CD8-positive, alpha-beta memory T cell (primary cell): ENCODE measurements at regions not wholly inside any gene's neighbourhood (a gene's known extent, or its start where the extent isn't known, plus 50 kb on each side); places are given as distances from the start of the nearest gene placed in this dataset.

Source experiments
- CTCF ChIA-PET: fragments of 350-600 bp; sonication (Branson Sonifier 250); formaldehyde crosslinking; loops from one replicate; lab custom pipeline; 2021; ENCODE audit warnings: antibody characterized with exemption; lab: Charles Lee
- POLR2A ChIA-PET: fragments of 350-600 bp; sonication (Branson Sonifier 250); formaldehyde crosslinking; loops from one replicate; lab custom pipeline; 2021; ENCODE audit warnings: antibody characterized with exemption; lab: Charles Lee
- DNase-seq, 5 donors: peaks; one replicate each; pipeline versions ENCODE4 v3.0.0 to v3.0.0-alpha.2; 2020 to 2022; ENCODE audit warnings: mixed read lengths in 1 of 5
- H3K27ac ChIP-seq: one replicate; pipeline ENCODE4 v1.7.0; 2013; ENCODE audit warnings: low read depth, mild to moderate bottlenecking, low read length, moderate library complexity
- H3K27me3 ChIP-seq: 2 replicates; pipeline ENCODE4 v1.7.0; 2013; ENCODE audit warnings: low read length, mild to moderate bottlenecking; ENCODE audit not compliant: insufficient read depth, poor library complexity, severe bottlenecking
- H3K36me3 ChIP-seq: 2 replicates; pipeline ENCODE4 v1.7.0; 2013; ENCODE audit warnings: mild to moderate bottlenecking, low read length, moderate library complexity; ENCODE audit not compliant: insufficient read depth
- H3K4me1 ChIP-seq: 2 replicates; pipeline ENCODE4 v1.7.0; 2013; ENCODE audit warnings: mild to moderate bottlenecking, low read length, moderate library complexity; ENCODE audit not compliant: insufficient read depth
- H3K4me3 ChIP-seq: 2 replicates; pipeline ENCODE4 v1.7.0; 2013; ENCODE audit warnings: mild to moderate bottlenecking, low read length
- H3K9me3 ChIP-seq: 2 replicates; pipeline ENCODE4 v1.7.0; 2013; ENCODE audit warnings: mild to moderate bottlenecking, low read length
- H3K27ac Mint-ChIP-seq, 8 donors: one replicate each; pipeline ENCODE4 v1.8.0; 2020 to 2021; ENCODE audit warnings: mixed read lengths in 8 of 8, mild to moderate bottlenecking in 6 of 8, inconsistent platforms in 3 of 8, moderate library complexity in 3 of 8
- H3K27me3 Mint-ChIP-seq, 2 donors: one replicate each; pipeline ENCODE4 v1.8.0; 2020 to 2021; ENCODE audit warnings: mixed read lengths in 2 of 2, mild to moderate bottlenecking in 1 of 2, moderate library complexity in 1 of 2
- H3K36me3 Mint-ChIP-seq, 3 donors: one replicate each; pipeline ENCODE4 v1.8.0; 2020 to 2021; ENCODE audit warnings: mixed read lengths in 3 of 3, inconsistent platforms in 1 of 3, mild to moderate bottlenecking in 1 of 3
- H3K4me1 Mint-ChIP-seq, 3 donors: one replicate each; pipeline ENCODE4 v1.8.0; 2020 to 2021; ENCODE audit warnings: mixed read lengths in 3 of 3, inconsistent platforms in 1 of 3, mild to moderate bottlenecking in 1 of 3
- H3K4me3 Mint-ChIP-seq, 7 donors: one replicate each; pipeline ENCODE4 v1.8.0; 2020 to 2021; ENCODE audit warnings: mixed read lengths in 7 of 7, mild to moderate bottlenecking in 6 of 7, moderate library complexity in 4 of 7, inconsistent platforms in 2 of 7
- H3K9me3 Mint-ChIP-seq, 5 donors: one replicate each; pipeline ENCODE4 v1.8.0; 2020 to 2022; ENCODE audit warnings: mixed read lengths in 5 of 5, mild to moderate bottlenecking in 3 of 5, moderate library complexity in 2 of 5, inconsistent platforms in 1 of 5

DNA sequence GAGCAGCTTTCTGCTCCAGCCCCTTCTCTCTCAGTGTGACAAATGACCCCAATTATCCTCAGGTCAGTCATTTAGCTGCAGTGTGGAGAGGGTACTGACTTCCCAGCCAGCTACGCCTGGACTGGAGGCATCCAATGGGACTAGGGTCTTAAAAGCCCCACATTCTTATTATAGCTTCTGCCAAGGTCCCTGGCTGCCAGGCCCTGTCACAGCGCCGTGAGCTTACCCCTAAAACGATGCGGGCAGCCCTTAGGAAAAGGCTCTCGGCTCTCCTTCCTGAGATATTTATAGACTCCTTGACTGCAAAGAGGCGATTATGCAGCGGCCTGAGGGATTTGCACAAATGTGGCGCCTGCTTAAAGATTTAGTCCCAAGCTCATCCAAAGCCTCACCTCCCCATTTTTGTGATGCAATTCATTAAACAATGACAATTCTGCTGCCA is 69.2 kb upstream of the EDAR start:
- no peak for DNase-seq
- Histone ChIP-seq H3K4me1 (peaks cover 12% of the 10 kb centered on the region), H3K27ac (no peak overlapping the region), H3K36me3 (no peaks in the 10 kb centered on the region), H3K27me3 (no peaks in the 10 kb centered on the region), H3K9me3 (no peaks in the 10 kb centered on the region), H3K4me3 (no peak overlapping the region)
- peak overlapping the region in 1 of 8 donors; percentile 35 for H3K27ac Mint-ChIP-seq
- ChIA-PET CTCF (no interaction called here), POLR2A (interaction anchor here (0.9 kb wide), 1 partner anchor 38 kb away, joined by 3 read pairs; no protein-coding TSS in a partner anchor)
- H3K4me3 Mint-ChIP-seq, result no peak overlapping the region
- no peaks in the 10 kb centered on the region for H3K36me3 Mint-ChIP-seq
- peaks cover 2 to 7% (median 4%) of the 10 kb centered on the region in 3 donors for H3K4me1 Mint-ChIP-seq
- H3K27me3 Mint-ChIP-seq, result peaks cover 0 to 4% of the 10 kb centered on the region in 2 donors
- H3K9me3 Mint-ChIP-seq, result no peaks in the 10 kb centered on the region

DNA sequence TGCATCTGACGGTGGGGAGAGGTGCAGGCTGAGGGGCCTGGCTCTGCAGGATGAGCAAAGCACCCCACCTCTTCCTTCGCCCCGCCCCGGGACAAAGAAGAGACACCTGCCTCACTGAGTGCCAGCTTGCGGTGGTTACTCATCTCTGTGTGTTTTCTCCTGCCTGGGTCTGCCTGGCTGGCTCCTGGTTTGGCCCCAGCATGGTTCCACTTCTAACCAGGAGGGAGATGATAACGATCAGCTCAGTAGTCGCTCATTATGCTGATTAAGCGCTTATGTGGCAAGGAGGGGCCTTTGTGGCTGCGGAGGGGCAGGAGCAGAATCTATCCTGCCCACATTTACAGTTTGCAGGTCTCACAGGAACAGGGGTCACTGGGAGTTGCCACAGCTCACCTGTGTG is 68.7 kb upstream of the EDAR start:
- H3K27me3 ChIP-seq, result no peaks in the 10 kb centered on the region
- H3K4me3 ChIP-seq, result no peak overlapping the region
- H3K27ac ChIP-seq, result no peak overlapping the region
- CTCF ChIA-PET, result no interaction called here
- H3K36me3 Mint-ChIP-seq, result no peaks in the 10 kb centered on the region
- H3K4me1 ChIP-seq, result peaks cover 7% of the 10 kb centered on the region
- H3K27me3 Mint-ChIP-seq, result peaks cover 0 to 4% of the 10 kb centered on the region in 2 donors
- no peak overlapping the region for H3K27ac Mint-ChIP-seq
- peaks cover 0 to 4% (median 2%) of the 10 kb centered on the region in 3 donors for H3K4me1 Mint-ChIP-seq
- DNase-seq, result peak in 1 of 5 donors; percentile 21
- no peaks in the 10 kb centered on the region for H3K9me3 ChIP-seq
- no peak overlapping the region for H3K4me3 Mint-ChIP-seq
- no peaks in the 10 kb centered on the region for H3K9me3 Mint-ChIP-seq
- no peaks in the 10 kb centered on the region for H3K36me3 ChIP-seq
- POLR2A ChIA-PET, result interaction anchor here (0.9 kb wide), 1 partner anchor 37 kb away, joined by 3 read pairs; no protein-coding TSS in a partner anchor

DNA sequence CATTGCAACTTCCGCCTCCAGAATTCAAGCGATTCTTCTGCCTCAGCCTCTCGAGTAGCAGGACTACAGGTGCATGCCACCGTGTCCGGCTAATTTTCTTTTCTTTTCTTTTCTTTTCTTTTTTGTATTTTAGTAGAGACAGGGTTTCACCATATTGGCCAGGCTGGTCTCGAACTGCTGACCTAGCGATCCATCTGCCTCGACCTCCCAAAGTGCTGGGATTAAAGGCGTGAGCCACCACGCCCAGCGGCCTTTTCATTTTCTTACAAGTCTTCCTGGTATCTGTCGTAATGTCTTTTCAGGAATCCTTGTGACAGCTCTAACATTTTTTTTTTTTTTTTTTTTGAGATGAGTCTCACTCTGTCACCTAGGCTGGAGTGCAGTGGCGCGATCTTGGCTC is 66.4 kb upstream of the EDAR start:
- H3K9me3 Mint-ChIP-seq, result no peaks in the 10 kb centered on the region
- Histone ChIP-seq H3K27ac (no peak overlapping the region), H3K36me3 (no peaks in the 10 kb centered on the region), H3K9me3 (no peaks in the 10 kb centered on the region), H3K27me3 (no peaks in the 10 kb centered on the region), H3K4me1 (peaks cover 7% of the 10 kb centered on the region), H3K4me3 (no peak overlapping the region)
- no peak for DNase-seq
- H3K27me3 Mint-ChIP-seq, result peaks cover 0 to 4% of the 10 kb centered on the region in 2 donors
- ChIA-PET POLR2A (no interaction called here), CTCF (no interaction called here)
- no peak overlapping the region for H3K4me3 Mint-ChIP-seq
- peaks cover 0 to 4% (median 2%) of the 10 kb centered on the region in 3 donors for H3K4me1 Mint-ChIP-seq
- no peak overlapping the region for H3K27ac Mint-ChIP-seq
- H3K36me3 Mint-ChIP-seq, result no peaks in the 10 kb centered on the region

DNA sequence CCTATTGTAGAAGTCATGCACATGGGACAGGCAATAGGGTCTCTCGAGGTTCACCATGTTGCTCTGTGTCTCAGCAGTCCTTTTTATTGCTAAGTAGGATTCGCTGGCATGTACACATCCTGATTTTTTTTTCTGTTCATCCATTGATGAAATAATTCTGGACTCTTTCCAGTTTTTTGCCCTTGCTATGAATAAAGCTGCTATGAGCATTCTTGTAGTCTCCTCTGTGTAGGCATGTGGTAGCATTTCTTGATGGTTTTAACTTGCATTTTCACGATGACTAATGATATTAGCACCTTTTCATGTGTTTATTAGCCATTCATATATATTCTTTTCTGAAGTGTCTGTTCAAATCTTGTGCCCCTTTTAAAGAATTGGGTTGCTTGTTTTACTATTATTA is 65.8 kb upstream of the EDAR start:
- H3K4me1 Mint-ChIP-seq, result peaks cover 0 to under 1% (median under 1%) of the 10 kb centered on the region in 3 donors
- no peaks in the 10 kb centered on the region for H3K36me3 ChIP-seq
- POLR2A ChIA-PET, result no interaction called here
- H3K27ac Mint-ChIP-seq, result no peak overlapping the region
- H3K27me3 Mint-ChIP-seq, result peaks cover 0 to 4% of the 10 kb centered on the region in 2 donors
- no peaks in the 10 kb centered on the region for H3K9me3 ChIP-seq
- no peaks in the 10 kb centered on the region for H3K27me3 ChIP-seq
- CTCF ChIA-PET, result no interaction called here
- no peaks in the 10 kb centered on the region for H3K9me3 Mint-ChIP-seq
- H3K4me3 ChIP-seq, result no peak overlapping the region
- no peak for DNase-seq
- peaks cover 1% of the 10 kb centered on the region for H3K4me1 ChIP-seq
- H3K27ac ChIP-seq, result no peak overlapping the region
- no peaks in the 10 kb centered on the region for H3K36me3 Mint-ChIP-seq
- H3K4me3 Mint-ChIP-seq, result no peak overlapping the region

DNA sequence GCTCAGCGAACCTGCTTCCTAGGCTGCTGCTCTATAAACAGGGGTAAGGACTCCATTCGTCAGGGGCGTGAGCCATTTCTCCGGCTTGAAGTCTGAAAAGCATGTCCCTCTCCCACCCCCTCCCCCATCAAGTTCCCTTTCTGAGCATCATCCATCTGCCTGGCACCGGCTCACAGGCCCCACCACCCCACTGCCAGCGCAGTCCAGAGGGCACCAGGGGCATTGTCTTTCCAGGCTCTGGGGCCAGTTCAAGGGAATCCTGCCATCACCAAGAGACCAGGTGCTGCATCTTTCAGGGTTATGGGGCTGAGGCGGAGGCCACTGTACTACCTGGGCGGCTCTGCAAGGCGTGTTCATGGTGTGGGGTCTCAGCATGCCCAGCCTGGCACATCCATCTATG is 64.7 kb upstream of the EDAR start:
- CTCF ChIA-PET, result no interaction called here
- Histone ChIP-seq H3K36me3 (no peaks in the 10 kb centered on the region), H3K4me1 (no peaks in the 10 kb centered on the region), H3K27me3 (no peaks in the 10 kb centered on the region), H3K4me3 (no peak overlapping the region), H3K9me3 (no peaks in the 10 kb centered on the region), H3K27ac (no peak overlapping the region)
- H3K9me3 Mint-ChIP-seq, result no peaks in the 10 kb centered on the region
- no peak for DNase-seq
- H3K27ac Mint-ChIP-seq, result no peak overlapping the region
- H3K27me3 Mint-ChIP-seq, result peaks cover 0 to 4% of the 10 kb centered on the region in 2 donors
- H3K36me3 Mint-ChIP-seq, result no peaks in the 10 kb centered on the region
- POLR2A ChIA-PET, result no interaction called here
- H3K4me1 Mint-ChIP-seq, result no peaks in the 10 kb centered on the region
- H3K4me3 Mint-ChIP-seq, result no peak overlapping the region

DNA sequence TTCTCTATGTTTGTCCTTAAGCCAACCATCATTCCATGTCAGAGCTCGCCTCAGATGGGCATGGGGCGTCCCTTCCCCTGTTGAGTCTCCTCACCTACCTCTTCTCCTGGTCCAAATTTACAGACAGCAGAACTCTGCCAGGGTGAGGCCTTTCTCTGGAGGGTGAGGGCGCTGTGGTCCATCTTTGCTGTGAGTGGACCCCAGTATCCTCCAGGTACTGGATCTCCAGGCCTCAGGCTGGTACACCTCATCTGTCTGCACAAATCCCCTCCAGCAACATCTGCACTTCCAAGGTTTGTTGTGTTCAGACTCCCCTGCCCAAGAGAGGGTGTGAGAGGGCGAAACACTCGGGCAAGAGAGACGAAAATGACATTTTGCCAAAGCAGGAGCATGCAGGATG is 63.9 kb upstream of the EDAR start:
- Histone ChIP-seq H3K4me3 (no peak overlapping the region), H3K9me3 (no peaks in the 10 kb centered on the region), H3K36me3 (no peaks in the 10 kb centered on the region), H3K4me1 (no peaks in the 10 kb centered on the region), H3K27me3 (no peaks in the 10 kb centered on the region), H3K27ac (no peak overlapping the region)
- Mint-ChIP-seq H3K4me1 (peaks cover 0 to 2% (median 0%) of the 10 kb centered on the region in 3 donors), H3K27ac (no peak overlapping the region), H3K4me3 (no peak overlapping the region), H3K27me3 (peaks cover 0 to 4% of the 10 kb centered on the region in 2 donors), H3K9me3 (no peaks in the 10 kb centered on the region), H3K36me3 (no peaks in the 10 kb centered on the region)
- DNase-seq, result no peak
- ChIA-PET POLR2A (no interaction called here), CTCF (interaction anchor here (1.1 kb wide), 1 partner anchor 33 kb away, joined by 3 read pairs; no protein-coding TSS in a partner anchor)

DNA sequence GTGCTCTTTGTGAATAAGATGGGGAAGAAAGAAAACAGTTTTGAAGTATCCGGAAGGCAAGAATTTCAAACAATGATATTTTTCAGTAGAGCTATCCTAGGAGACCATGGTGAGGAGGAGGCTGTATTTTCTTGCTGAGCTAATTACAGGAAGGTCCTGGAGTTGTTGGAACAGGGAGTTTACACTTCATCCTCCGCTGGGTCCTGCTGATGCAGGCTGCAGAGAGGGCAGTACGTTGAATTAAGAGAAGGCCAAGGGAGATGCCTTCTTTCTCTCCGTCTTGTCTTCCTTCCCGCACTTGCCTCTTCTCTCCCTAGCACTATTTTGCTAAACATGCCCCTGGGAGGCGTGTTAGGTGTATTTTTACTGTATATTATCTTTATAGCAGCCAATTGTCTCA is 60.0 kb upstream of the EDAR start:
- Mint-ChIP-seq H3K36me3 (no peaks in the 10 kb centered on the region), H3K9me3 (no peaks in the 10 kb centered on the region), H3K4me1 (peaks cover 4 to 14% (median 7%) of the 10 kb centered on the region in 3 donors), H3K4me3 (no peak overlapping the region), H3K27ac (peak overlapping the region in 2 of 8 donors; percentile 7 to 70), H3K27me3 (no peaks in the 10 kb centered on the region)
- ChIA-PET POLR2A (no interaction called here), CTCF (no interaction called here)
- Histone ChIP-seq H3K4me3 (no peak overlapping the region), H3K27me3 (no peaks in the 10 kb centered on the region), H3K36me3 (no peaks in the 10 kb centered on the region), H3K27ac (no peak overlapping the region), H3K9me3 (no peaks in the 10 kb centered on the region), H3K4me1 (peaks cover 4% of the 10 kb centered on the region)
- no peak for DNase-seq

DNA sequence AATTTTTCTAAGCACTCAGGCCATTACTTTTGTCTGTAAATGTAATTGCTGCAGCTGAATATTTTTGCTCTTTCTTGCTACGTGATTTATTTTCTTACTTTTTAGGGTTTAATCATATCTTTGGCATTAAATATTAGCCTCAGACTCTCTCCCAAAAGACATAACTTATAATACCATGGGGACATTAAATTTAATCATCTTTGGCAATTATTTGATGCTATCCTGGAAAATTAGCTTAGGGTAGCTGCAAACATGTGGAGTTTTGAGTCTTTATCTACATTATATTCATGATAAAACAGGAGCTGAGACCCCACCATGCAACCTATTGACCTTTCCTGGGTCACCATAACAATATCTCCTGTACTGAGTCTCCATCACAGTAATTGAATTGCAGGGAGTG is 59.1 kb upstream of the EDAR start:
- Histone ChIP-seq H3K4me3 (no peak overlapping the region), H3K27me3 (no peaks in the 10 kb centered on the region), H3K9me3 (no peaks in the 10 kb centered on the region), H3K27ac (no peak overlapping the region), H3K36me3 (no peaks in the 10 kb centered on the region), H3K4me1 (peaks cover 4% of the 10 kb centered on the region)
- Mint-ChIP-seq H3K27ac (no peak overlapping the region), H3K9me3 (no peaks in the 10 kb centered on the region), H3K27me3 (no peaks in the 10 kb centered on the region), H3K4me1 (peaks cover 4 to 14% (median 7%) of the 10 kb centered on the region in 3 donors), H3K36me3 (no peaks in the 10 kb centered on the region), H3K4me3 (no peak overlapping the region)
- CTCF ChIA-PET, result interaction anchor here (1.0 to 1.9 kb wide), 2 partner anchors 10 to 16 kb away, joined by 3 to 6 read pairs; no protein-coding TSS in a partner anchor
- no peak for DNase-seq
- POLR2A ChIA-PET, result no interaction called here
